ENCODE measurements at regions not wholly inside any gene's neighbourhood (a gene's known extent, or its start where the extent isn't known, plus 50 kb on each side); places are given as distances from the start of the nearest gene placed in this dataset.

- TF ChIP-seq POLR2AphosphoS5 (IDR thresholded peaks at IDR 0.05) (no peak), POLR2A (IDR thresholded peaks at IDR 0.05) (no peak), CTCF (IDR thresholded peaks at IDR 0.05) (no peak)
Measured at GRCh38 chr1:10862743-10863335, 66.4 kb upstream of the CASZ1 start.
